ENCODE measurements at regions not wholly inside any gene's neighbourhood (a gene's known extent, or its start where the extent isn't known, plus 50 kb on each side); places are given as distances from the start of the nearest gene placed in this dataset.
"Not testable (repeated sequence)": the region's sequence is repeated elsewhere in the genome, so short reads cannot be mapped to it uniquely, and the experiment has no call there.

DNA sequence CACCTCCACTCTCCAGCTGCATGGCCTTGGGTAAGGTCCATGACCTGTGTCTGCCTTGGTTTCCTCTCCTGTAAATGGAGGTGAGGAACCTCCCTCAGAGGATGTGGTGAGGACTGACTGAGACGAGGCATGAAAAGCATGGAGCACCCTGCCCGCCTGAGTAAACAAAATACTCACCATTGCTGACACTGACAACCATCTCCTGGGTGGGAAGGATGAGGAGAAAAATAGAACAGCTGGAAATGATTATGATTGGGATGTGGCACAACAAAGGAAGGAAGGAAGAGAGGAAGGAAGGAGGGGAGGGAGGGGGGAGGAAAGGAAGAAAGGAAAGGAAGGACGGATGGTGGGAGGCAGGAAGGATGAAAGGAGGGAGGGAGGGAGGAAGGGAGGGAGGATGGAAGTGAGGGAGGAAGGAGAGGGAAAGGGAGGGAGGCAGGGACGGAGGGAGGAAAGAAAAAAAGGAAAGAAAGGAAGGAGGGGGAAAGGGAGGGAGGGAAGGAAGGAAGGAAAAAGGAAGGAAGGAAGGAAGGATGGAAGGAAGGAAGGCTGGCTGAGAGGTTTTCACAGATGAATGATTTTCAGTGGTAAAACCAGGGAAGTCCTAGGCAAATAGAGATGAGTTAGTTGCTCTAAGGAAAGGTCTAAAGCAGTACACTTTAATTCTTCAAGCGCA lies 276.5 kb upstream of the XYLT1 start:
- 56 to 68% methylated on average over 5 of the region's 5 CpGs for WGBS, 2 donors
- Histone ChIP-seq H3K4me1 (no peaks in the 10 kb centered on the region), H3K4me3 (no peak overlapping the region), H3K27ac (no peak overlapping the region), H3K9me3 (no peaks in the 10 kb centered on the region), H3K36me3 (ENCODE audit: low read depth, missing control alignments) (no peaks in the 10 kb centered on the region), H3K27me3 (no peaks in the 10 kb centered on the region)
- no peak for DNase-seq
- intact Hi-C loops (cut with DNase I; ENCODE audit: low total_unique reads): no loop called here
- no peak for TF ChIP-seq POLR2A (IDR thresholded peaks at IDR 0.05)
- TF ChIP-seq, protein P1, sequence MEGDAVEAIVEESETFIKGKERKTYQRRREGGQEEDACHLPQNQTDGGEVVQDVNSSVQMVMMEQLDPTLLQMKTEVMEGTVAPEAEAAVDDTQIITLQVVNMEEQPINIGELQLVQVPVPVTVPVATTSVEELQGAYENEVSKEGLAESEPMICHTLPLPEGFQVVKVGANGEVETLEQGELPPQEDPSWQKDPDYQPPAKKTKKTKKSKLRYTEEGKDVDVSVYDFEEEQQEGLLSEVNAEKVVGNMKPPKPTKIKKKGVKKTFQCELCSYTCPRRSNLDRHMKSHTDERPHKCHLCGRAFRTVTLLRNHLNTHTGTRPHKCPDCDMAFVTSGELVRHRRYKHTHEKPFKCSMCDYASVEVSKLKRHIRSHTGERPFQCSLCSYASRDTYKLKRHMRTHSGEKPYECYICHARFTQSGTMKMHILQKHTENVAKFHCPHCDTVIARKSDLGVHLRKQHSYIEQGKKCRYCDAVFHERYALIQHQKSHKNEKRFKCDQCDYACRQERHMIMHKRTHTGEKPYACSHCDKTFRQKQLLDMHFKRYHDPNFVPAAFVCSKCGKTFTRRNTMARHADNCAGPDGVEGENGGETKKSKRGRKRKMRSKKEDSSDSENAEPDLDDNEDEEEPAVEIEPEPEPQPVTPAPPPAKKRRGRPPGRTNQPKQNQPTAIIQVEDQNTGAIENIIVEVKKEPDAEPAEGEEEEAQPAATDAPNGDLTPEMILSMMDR (IDR thresholded peaks at IDR 0.05): no peak

DNA sequence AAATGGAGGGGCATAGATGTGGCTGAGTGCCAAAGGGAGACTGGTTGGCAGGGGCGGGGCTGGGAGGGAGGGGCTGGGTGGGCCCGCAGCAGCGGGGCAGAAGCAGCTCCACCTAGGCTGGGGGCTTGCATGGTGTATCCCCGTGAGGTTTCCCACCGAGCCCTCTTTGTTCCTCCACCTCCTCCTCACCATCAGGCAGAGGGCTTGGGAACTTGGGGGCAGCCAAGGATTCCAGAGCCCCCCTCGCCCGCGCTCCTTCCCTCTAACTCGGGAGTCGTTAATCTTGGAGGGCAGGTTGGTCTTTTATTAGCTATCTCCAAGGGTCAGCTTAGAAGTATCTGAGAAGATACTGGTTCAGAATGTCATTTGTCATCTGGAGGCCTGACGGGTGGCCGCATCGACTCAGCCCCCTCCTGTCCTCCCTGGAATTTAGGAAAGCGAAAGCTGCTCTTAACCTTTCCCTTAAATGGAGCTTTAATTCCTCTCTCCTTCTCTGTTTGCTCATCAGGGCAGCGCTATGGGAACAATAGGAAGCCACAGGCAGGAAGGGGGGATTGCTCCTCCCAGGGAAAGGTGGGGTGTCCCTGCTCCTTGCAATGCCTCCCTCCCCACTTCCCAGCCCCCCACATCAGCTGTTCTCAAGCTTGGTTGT lies 274.3 kb upstream of the XYLT1 start:
- H3K36me3 ChIP-seq (ENCODE audit: low read depth, missing control alignments): no peaks in the 10 kb centered on the region
- H3K4me1 ChIP-seq: no peaks in the 10 kb centered on the region
- WGBS, 2 donors: 15 to 39% methylated on average over 10 to 15 of the region's 15 CpGs
- TF ChIP-seq, protein P1 (IDR thresholded peaks at IDR 0.05): no peak
- no peak for TF ChIP-seq POLR2A (IDR thresholded peaks at IDR 0.05)
- H3K4me3 ChIP-seq: no peak overlapping the region
- DNase-seq: no peak
- no peaks in the 10 kb centered on the region for H3K27me3 ChIP-seq
- H3K9me3 ChIP-seq: no peaks in the 10 kb centered on the region
- intact Hi-C loops (cut with DNase I; ENCODE audit: low total_unique reads): no loop called here
- no peak overlapping the region for H3K27ac ChIP-seq

DNA sequence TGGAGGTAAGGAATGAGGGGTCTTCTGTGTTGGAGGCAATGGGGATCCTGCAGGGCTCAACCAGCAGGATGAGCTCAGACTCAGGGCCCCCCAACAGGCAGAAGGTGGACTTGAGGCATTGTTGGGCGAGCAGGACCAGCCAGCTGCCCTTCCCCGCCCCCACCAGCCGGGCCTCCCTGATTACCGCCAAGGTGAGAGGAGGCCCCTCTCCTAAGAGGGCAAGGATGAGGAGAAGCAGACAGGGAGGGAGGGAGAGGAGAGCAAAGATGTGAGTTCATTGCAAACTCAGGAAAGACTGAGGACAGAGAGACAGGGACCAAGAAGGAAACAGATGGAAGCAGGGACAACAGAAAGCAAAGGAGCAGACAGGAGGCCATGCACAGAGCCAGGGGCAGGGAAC lies 272.8 kb upstream of the XYLT1 start:
- H3K27me3 ChIP-seq: no peaks in the 10 kb centered on the region
- TF ChIP-seq POLR2A (IDR thresholded peaks at IDR 0.05): no peak
- TF ChIP-seq, protein P1 (IDR thresholded peaks at IDR 0.05): no peak
- H3K36me3 ChIP-seq (ENCODE audit: low read depth, missing control alignments): no peaks in the 10 kb centered on the region
- no peak overlapping the region for H3K4me3 ChIP-seq
- intact Hi-C loops (cut with DNase I; ENCODE audit: low total_unique reads): no loop called here
- no peak for DNase-seq
- no peaks in the 10 kb centered on the region for H3K4me1 ChIP-seq
- H3K9me3 ChIP-seq: no peaks in the 10 kb centered on the region
- no peak overlapping the region for H3K27ac ChIP-seq
- 37 to 54% methylated on average over 4 of the region's 4 CpGs for WGBS, 2 donors

DNA sequence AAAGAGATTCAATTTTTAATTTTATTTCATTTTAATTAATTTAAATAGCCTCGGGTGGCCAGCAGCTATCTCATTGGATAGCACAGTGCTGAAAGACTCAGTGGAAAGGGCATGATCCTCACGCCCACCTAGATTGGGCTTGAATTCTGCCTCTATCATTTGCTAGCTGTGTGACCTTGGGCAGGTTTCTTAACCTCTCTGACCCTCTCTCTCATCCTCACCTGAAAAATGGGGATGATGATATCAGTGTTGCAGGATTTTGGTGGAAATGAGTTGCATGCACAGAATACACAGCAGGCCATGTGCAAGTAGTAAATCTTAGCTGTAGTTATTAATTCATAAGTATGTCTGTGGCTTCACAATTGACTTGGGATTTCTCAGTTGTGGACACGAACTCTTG lies 272.4 kb upstream of the XYLT1 start:
- intact Hi-C loops (cut with DNase I; ENCODE audit: low total_unique reads): no loop called here
- no peaks in the 10 kb centered on the region for H3K36me3 ChIP-seq (ENCODE audit: low read depth, missing control alignments)
- WGBS, 2 donors: 64 to 69% methylated on average over 3 of the region's 3 CpGs

DNA sequence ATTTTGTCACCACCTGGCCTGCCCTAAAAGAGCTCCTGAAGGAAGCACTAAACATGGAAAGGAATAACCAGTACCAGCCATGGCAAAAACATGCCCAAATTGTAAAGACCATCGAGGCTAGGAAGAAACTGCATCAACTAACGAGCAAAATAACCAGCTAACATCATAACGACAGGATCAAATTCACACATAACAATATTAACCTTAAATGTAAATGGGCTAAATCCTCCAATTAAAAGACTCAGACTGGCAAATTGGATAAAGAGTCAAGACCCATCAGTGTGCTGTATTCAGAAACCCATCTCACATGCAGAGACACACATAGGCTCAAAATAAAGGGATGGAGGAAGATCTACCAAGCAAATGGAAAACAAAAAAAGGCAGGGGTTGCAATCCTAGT lies 264.3 kb upstream of the XYLT1 start:
- H3K4me3 ChIP-seq; H3K27ac ChIP-seq; H3K27me3 ChIP-seq; intact Hi-C loops (cut with DNase I; ENCODE audit: low total_unique reads); H3K9me3 ChIP-seq; DNase-seq; H3K36me3 ChIP-seq (ENCODE audit: low read depth, missing control alignments); H3K4me1 ChIP-seq: not testable (repeated sequence)
- 87 to 95% methylated on average over 3 of the region's 3 CpGs for WGBS, 2 donors

More for the DNA sequence above, 272.4 kb upstream of the XYLT1 start:
- Histone ChIP-seq H3K4me1 (no peaks in the 10 kb centered on the region), H3K27ac (no peak overlapping the region), H3K9me3 (no peaks in the 10 kb centered on the region), H3K4me3 (no peak overlapping the region), H3K27me3 (no peaks in the 10 kb centered on the region)
- no peak for TF ChIP-seq POLR2A (IDR thresholded peaks at IDR 0.05)
- TF ChIP-seq, protein P1 (IDR thresholded peaks at IDR 0.05): no peak
- DNase-seq: no peak
